ENCODE measurements at regions not wholly inside any gene's neighbourhood (a gene's known extent, or its start where the extent isn't known, plus 50 kb on each side); places are given as distances from the start of the nearest gene placed in this dataset. TPM values are rescaled to one million over a fixed set of nuclear protein-coding genes. Genes with fewer than 3 reads are reported as not detected.

Small RNAs in the stretch of these regions (small RNA-seq; reads per million reads assigned to genes)
- not detected for gene AC104435.1 (ENCODE audit: insufficient read depth)
- not detected for gene AC105265.1 (ENCODE audit: insufficient read depth)
- gene RNA5SP136 (ENCODE audit: insufficient read depth), result not detected
- not detected for gene RNU1-62P (ENCODE audit: insufficient read depth)
- not detected for gene UBE2Q2P9 (ENCODE audit: insufficient read depth)

Measured in H1 (cell line).